ENCODE measurements at regions not wholly inside any gene's neighbourhood (a gene's known extent, or its start where the extent isn't known, plus 50 kb on each side); places are given as distances from the start of the nearest gene placed in this dataset.

DNA sequence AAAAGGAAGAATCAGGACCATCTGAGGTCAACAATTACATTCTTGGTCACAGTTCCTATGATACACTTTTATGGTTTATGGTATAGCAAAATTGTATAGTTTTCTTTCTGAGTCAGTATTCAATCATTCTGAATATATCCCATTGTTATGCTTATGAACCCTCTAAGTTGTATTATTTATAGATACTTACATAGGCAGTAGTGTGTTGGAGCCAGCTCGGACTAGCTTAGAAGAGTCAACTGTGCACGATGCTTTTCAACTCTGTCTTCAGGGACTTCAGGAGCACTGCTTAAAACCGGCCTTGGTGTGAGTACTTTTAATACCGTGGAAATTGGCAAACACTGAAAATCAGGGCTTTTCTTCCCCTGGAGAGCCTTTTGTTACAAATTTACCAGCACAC lies 215.7 kb downstream of the IKZF2 start:
- TF ChIP-seq, protein P1, sequence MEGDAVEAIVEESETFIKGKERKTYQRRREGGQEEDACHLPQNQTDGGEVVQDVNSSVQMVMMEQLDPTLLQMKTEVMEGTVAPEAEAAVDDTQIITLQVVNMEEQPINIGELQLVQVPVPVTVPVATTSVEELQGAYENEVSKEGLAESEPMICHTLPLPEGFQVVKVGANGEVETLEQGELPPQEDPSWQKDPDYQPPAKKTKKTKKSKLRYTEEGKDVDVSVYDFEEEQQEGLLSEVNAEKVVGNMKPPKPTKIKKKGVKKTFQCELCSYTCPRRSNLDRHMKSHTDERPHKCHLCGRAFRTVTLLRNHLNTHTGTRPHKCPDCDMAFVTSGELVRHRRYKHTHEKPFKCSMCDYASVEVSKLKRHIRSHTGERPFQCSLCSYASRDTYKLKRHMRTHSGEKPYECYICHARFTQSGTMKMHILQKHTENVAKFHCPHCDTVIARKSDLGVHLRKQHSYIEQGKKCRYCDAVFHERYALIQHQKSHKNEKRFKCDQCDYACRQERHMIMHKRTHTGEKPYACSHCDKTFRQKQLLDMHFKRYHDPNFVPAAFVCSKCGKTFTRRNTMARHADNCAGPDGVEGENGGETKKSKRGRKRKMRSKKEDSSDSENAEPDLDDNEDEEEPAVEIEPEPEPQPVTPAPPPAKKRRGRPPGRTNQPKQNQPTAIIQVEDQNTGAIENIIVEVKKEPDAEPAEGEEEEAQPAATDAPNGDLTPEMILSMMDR (IDR thresholded peaks at IDR 0.05; ENCODE audit: borderline replicate concordance, insufficient read depth, low read depth, low read length): no peak
- H3K4me3 ChIP-seq (ENCODE audit: low read depth, low read length): no peak overlapping the region

DNA sequence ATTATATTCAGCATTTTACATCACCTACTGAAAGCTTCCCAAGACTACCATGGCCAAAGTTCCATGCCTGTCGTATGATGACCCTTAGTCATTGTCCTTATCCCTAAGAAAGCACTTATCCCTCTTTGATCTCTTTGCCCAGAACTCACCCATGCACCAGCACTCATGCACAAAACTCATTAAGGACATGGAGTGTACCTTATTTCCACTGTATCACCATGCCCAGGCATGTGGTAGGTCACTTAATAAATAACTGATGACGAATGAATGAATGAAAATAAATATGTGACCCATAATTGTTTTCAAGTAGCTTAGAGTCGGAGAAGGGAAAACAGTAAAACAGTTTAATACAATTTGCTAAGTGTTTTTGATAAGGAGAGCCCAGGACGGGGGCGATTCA lies 220.1 kb downstream of the IKZF2 start:
- no peak overlapping the region for H3K4me3 ChIP-seq (ENCODE audit: low read depth, low read length)
- TF ChIP-seq, protein P1 (IDR thresholded peaks at IDR 0.05; ENCODE audit: borderline replicate concordance, insufficient read depth, low read depth, low read length): no peak

- TF ChIP-seq, protein P1 (IDR thresholded peaks at IDR 0.05; ENCODE audit: borderline replicate concordance, insufficient read depth, low read depth, low read length): no peak
- no peak overlapping the region for H3K4me3 ChIP-seq (ENCODE audit: low read depth, low read length)
Measured at GRCh38 chr2:212930556-212931260, 220.7 kb downstream of the IKZF2 start.

GRCh38 chr2:212929971-212930370 lies 221.4 kb downstream of the IKZF2 start:
- H3K4me3 ChIP-seq (ENCODE audit: low read depth, low read length): no peak overlapping the region
- TF ChIP-seq, protein P1 (IDR thresholded peaks at IDR 0.05; ENCODE audit: borderline replicate concordance, insufficient read depth, low read depth, low read length): no peak

GRCh38 chr2:212929116-212929515 lies 222.3 kb downstream of the IKZF2 start:
- no peak overlapping the region for H3K4me3 ChIP-seq (ENCODE audit: low read depth, low read length)
- TF ChIP-seq, protein P1 (IDR thresholded peaks at IDR 0.05; ENCODE audit: borderline replicate concordance, insufficient read depth, low read depth, low read length): no peak

DNA sequence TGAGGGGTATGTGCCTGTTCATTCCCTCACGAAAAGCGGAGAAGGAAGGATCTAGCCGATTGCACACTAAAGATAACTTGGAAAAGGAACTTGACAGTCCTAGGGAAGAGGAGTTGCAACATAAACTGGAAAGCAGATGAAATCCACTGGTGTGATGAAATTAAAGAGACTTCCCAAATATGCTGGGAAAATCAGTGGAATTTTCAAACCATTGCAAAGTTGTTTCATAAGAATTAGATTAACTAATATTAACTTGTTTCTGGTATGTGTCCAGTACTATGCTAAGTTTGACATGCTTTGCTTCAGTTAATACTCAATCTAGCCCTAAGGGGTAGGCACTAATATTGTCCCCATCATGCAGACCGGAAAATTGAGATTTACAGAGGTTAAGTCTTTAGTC lies 222.7 kb downstream of the IKZF2 start:
- no peak overlapping the region for H3K4me3 ChIP-seq (ENCODE audit: low read depth, low read length)
- TF ChIP-seq, protein P1 (IDR thresholded peaks at IDR 0.05; ENCODE audit: borderline replicate concordance, insufficient read depth, low read depth, low read length): no peak

DNA sequence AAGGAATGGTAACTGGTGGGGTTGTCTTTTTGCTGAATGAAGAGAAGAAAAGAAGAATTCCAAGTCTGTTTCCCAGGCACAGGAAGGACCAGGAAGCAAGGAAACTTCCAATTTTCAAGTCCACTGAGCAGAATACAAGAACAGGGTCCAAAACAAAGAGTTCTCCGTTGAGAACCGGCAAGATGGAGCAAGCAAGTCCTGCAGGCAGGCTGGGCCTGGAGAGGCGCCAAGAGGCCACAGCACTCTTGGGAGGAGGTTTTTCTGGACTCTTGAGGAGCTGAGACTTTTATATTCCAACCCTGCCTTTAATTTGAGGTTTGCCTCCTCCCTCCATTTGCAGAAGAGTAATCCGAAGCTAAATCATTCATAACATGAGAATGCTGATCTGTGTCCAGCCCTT lies 224.5 kb downstream of the IKZF2 start:
- H3K4me3 ChIP-seq (ENCODE audit: low read depth, low read length): no peak overlapping the region
- TF ChIP-seq, protein P1 (IDR thresholded peaks at IDR 0.05; ENCODE audit: borderline replicate concordance, insufficient read depth, low read depth, low read length): no peak
